Urinary bladder (tissue), 3 donors: ENCODE measurements at regions not wholly inside any gene's neighbourhood (a gene's known extent, or its start where the extent isn't known, plus 50 kb on each side); places are given as distances from the start of the nearest gene placed in this dataset.
A peak's percentile ranks its signal among the peaks of the same experiment; 100 is the strongest.

ENCODE experiments used
- DNase-seq: peaks from one replicate; pipeline ENCODE4 v3.0.0-alpha.2; 2015; ENCODE audit errors: extremely low spot score
- H3K27ac ChIP-seq: one replicate; pipeline ENCODE4 v1.5.1; 2013; ENCODE audit warnings: low read depth, mild to moderate bottlenecking, moderate library complexity
- H3K36me3 ChIP-seq: one replicate; pipeline ENCODE4 v1.6.1; 2013; ENCODE audit warnings: mild to moderate bottlenecking, moderate library complexity; ENCODE audit not compliant: insufficient read depth
- H3K4me1 ChIP-seq: one replicate; pipeline ENCODE4 v1.6.1; 2013; ENCODE audit warnings: mild to moderate bottlenecking, moderate library complexity; ENCODE audit not compliant: insufficient read depth
- H3K4me3 ChIP-seq: one replicate; pipeline ENCODE4 v1.5.1; 2013; ENCODE audit warnings: low read depth, low read length
- WGBS: extraction: QIAGEN DNeasy Blood & Tissue Kit; methylation state at CpG from one replicate; pipeline ENCODE4 v1.1.7; 2013; 5-methylcytosine and 5-hydroxymethylcytosine counted together
- donor health status: healthy with polysubstance abuse.
- donor health status: healthy.

DNA sequence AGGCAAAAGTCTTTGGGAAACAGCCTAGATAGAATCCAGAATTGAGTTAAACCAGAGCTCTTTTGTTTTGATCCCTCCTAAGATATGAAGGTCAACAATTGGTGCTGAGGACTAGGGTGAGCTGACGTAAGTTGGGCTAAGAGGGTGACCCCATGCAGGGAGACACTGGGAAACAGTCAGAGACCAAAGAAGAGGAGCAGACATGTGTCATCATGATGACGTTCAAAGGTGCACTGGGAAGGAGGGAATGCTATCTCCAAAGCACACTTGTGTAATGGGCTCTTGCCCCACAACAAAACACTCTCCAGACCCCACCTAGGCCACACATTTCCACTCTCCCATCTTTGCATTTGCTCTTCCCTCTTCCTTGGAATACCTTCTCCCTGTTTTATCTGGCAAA, 481.4 kb downstream of the COG6 start:
- 88% methylated on average over 2 of the region's 2 CpGs for WGBS
- DNase-seq: no peak
- no peaks in the 10 kb centered on the region for H3K36me3 ChIP-seq

DNA sequence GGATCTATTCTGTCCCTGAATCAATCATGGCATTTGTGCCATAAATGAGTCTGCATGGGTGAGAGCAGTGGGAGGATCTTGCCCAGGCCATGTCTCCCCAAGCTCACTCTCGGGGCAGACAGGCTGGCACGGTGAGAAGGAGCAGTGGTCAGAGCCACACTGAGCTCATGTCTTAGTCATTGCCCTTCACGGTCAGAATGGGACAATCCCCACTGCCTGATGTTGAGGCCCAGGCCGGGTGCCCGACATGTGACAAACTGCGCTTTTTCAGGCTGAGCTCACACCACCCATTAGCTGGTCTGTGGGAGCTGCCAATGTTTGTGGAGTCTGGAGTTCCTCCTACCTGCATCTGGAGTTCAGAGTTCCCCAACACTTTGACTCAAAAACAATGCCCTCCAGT, 481.9 kb downstream of the COG6 start:
- DNase-seq: no peak
- H3K36me3 ChIP-seq: no peaks in the 10 kb centered on the region
- H3K4me1 ChIP-seq: no peaks in the 10 kb centered on the region
- H3K4me3 ChIP-seq: no peak overlapping the region
- no peak overlapping the region for H3K27ac ChIP-seq
- 96% methylated on average over 6 of the region's 6 CpGs for WGBS

More for the DNA sequence above, 481.4 kb downstream of the COG6 start:
- no peaks in the 10 kb centered on the region for H3K4me1 ChIP-seq
- H3K4me3 ChIP-seq: no peak overlapping the region
- H3K27ac ChIP-seq: no peak overlapping the region

DNA sequence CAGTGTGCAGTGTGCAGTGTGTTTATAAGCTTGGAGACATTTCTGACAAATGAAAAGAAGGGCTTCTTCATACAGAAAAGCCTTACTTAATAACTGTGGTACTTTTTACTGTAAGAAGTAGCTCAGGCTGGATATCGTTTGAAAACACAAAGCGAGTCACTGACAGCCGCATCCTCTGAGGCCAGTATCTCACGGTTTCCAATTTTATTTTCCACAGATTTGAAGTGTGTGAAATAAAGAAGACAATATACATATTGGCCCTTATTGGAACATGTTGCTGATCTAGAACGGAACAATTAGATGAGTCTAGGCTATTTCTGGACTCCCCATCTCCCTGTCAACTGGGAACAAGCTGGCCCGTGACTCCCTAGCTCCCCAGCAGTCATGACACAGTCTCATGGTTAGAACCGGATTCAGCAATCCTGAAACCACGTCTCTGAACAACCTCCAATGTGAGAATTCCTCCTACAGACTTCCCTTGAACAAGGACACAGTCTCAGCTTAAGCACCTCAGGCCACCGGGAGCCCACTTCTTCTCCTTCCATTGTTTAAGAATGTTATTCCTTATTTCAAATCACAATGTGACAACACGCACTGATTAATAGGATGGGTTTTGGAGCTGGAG, 484.5 kb downstream of the COG6 start:
- DNase-seq: no peak
- no peaks in the 10 kb centered on the region for H3K36me3 ChIP-seq
- no peak overlapping the region for H3K27ac ChIP-seq
- H3K4me1 ChIP-seq: no peaks in the 10 kb centered on the region
- H3K4me3 ChIP-seq: no peak overlapping the region
- 68% methylated on average over 10 of the region's 10 CpGs for WGBS

DNA sequence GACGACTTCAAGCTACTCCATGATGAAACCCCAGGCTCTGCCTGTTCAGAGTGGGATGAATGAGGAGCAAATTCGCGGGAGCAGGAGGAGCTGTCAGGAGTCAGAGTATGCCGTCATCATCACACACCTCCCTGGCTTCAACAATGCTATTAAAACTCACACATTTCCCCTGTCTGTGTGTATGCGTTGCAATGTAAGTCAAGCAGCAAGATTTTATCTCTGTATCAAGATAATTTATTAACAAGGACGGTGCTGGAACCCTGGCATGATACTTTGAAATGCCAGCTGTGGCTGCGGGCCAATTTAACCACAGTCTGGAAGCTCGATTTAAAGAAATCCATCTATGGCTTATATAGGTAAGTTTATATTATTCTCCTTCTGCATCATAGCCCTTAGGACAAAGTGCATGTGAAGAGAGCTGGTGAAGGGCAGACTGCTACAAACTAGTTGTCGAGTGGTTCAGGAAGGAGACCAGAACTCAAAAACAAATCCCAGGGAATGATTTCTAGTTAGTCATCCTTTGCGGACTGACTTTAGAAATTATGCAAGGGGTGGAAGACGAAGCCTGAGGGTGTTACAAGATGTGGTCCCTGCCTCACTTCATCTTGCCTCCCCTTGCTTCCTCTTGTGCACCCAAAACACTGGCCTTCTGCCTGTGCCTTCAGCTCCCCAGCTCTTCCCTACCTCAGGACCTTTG, 486.5 kb downstream of the COG6 start:
- H3K4me1 ChIP-seq: no peaks in the 10 kb centered on the region
- no peaks in the 10 kb centered on the region for H3K36me3 ChIP-seq
- no peak overlapping the region for H3K4me3 ChIP-seq
- 58% methylated on average over 11 of the region's 11 CpGs for WGBS
- H3K27ac ChIP-seq: no peak overlapping the region
- DNase-seq: no peak

DNA sequence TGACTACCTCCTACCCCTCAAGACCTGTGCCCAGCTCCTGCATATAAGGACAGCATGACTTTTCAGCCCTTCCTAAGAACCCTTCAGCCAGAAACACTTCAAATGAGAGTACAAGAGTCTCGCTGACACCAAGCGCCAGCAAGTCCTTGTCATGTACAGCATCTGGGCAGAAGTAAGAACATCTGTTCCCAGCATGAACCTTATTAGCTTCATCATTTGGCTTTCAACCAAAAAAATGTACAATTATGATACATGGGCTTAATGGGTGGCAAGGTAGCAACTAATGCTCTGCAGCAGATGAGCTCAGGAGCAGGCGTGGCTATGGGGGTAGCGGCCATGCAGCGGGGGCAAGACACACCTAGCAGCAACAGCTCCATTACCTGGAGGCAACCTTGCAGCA, 487.6 kb downstream of the COG6 start:
- no peak for DNase-seq
- Histone ChIP-seq H3K27ac (no peak overlapping the region), H3K4me1 (no peaks in the 10 kb centered on the region), H3K36me3 (no peaks in the 10 kb centered on the region), H3K4me3 (no peak overlapping the region)
- 75% methylated on average over 5 of the region's 5 CpGs for WGBS

DNA sequence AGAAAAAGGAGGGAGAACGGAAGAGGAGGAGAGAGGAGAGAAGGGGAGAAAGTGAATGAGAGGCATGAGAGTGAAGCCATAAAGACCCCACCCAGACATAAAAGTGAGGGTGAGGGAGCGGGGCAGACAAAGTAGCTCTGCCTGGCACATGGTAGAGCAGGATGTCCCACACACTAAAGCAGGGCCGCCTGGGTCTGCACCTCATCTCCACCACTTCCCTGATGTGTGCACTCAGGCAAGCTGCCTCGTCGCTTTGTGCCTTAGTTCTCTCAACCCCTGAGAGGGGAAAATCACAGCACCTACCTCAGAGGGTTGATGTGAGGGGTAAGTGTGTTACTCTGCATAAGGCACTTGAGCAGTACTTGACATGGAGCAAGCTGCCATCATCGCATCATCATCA, 488.1 kb downstream of the COG6 start:
- no peaks in the 10 kb centered on the region for H3K36me3 ChIP-seq
- no peak for DNase-seq
- no peak overlapping the region for H3K4me3 ChIP-seq
- 94% methylated on average over 6 of the region's 6 CpGs for WGBS
- no peaks in the 10 kb centered on the region for H3K4me1 ChIP-seq
- no peak overlapping the region for H3K27ac ChIP-seq

DNA sequence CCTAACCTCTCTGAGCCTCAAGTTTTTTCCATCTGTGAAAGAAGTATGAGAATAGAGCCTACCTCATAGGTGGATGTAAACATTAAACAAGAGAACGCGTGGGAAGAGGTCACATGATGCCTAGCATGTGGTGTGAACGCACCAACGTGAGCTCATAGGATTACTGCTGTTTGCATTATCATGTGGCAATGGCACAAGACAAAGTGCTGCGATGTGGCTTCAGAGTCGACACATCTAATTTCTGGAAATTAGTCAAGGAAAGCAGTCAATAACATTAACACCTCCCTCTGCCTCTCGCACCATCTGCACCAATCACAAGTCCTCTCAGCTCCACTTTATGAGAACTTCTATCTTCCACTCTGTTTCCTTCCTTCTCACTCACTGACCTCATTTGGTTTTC, 489.7 kb downstream of the COG6 start:
- WGBS: 87% methylated on average over 7 of the region's 7 CpGs
- Histone ChIP-seq H3K36me3 (no peaks in the 10 kb centered on the region), H3K27ac (no peak overlapping the region), H3K4me3 (no peak overlapping the region), H3K4me1 (no peaks in the 10 kb centered on the region)
- no peak for DNase-seq

DNA sequence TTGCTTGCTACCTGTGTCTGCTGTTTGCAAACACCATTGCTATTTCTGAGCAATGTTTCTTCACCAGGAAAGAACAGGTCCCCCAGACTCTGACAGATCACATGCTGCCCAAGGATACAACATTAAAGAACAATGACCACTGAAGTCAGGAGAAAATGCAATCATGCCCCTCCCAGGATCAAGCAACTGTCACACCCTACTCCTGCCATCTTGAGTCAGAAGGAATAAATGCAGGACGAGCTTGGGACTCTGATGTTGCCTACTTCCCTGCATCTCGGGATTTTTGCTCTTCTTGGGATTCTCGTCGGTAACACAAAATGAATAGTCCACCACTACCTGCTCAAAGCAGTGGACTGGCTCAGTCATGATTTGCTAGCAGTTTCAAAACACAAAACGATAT, 490.6 kb downstream of the COG6 start:
- WGBS: 77% methylated on average over 5 of the region's 5 CpGs

DNA sequence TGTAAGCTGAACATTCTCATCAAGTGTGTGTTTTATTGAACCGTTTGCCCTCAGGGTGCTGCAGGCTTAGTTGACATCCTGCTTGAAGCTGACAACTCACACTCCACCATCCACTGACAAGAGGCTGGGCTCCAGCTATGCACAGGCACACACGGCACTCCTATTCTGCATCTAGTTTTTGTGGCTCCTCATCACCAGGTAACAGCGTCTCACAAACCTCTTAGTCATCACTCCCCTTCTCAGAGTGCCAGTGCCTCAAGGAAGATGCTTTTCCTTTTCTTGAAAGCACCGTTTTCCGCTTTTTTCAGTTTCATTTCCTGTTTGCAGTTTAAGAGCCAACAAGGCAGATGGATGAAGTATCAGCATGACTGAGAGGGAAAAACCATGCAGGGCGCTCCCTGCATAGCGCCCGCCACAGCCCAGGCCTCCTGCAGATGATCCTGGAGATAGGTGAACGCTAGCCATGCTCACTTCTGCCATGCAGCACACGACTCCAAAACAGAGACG, 491.2 kb downstream of the COG6 start:
- H3K27ac ChIP-seq: no peak overlapping the region
- no peaks in the 10 kb centered on the region for H3K36me3 ChIP-seq
- no peak for DNase-seq
- no peak overlapping the region for H3K4me3 ChIP-seq
- 66% methylated on average over 11 of the region's 11 CpGs for WGBS
- no peaks in the 10 kb centered on the region for H3K4me1 ChIP-seq

More for the DNA sequence above, 490.6 kb downstream of the COG6 start:
- no peaks in the 10 kb centered on the region for H3K36me3 ChIP-seq
- no peak for DNase-seq
- no peak overlapping the region for H3K4me3 ChIP-seq
- no peaks in the 10 kb centered on the region for H3K4me1 ChIP-seq
- H3K27ac ChIP-seq: no peak overlapping the region

DNA sequence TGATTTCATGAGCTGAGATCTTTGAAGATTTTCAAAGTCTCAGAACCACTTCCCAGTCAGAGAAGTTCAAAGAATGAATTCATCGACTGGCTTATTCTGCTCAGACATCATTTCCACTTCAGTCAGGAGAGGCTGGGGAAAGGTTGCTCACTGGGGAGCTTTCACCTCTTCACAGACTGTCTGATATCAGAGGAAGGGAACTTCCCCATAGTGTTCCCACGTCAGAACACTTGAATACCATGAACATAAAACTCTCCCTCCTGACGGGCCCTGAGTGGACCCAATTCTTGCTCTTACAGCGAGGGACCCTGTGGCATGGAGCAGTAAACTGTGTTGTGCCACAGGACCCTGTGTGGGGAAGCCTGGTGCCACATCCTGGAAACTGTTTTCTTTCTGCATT, 492.6 kb downstream of the COG6 start:
- DNase-seq: no peak
- Histone ChIP-seq H3K36me3 (no peaks in the 10 kb centered on the region), H3K4me1 (no peaks in the 10 kb centered on the region), H3K4me3 (no peak overlapping the region), H3K27ac (no peak overlapping the region)
- 92% methylated on average over 4 of the region's 4 CpGs for WGBS

DNA sequence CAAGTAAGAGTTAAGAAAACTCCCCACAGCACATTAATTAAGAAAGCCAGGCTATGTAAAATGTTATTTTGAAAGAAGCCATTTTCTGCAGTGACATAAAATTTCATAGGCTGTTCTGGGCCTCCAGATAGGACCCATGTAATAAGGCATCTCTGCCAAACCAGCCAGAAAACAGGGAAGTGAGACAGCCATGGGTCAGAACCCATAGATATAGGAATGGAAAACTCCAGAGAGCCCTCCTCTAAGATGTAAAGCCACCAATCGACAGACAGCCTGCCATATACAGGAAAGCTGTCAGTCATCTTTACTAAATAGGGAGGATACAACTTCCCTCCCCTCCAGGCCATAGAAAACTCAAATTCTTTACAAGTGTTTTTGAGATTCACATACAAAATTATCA, 493.3 kb downstream of the COG6 start:
- Histone ChIP-seq H3K27ac (no peak overlapping the region), H3K4me3 (no peak overlapping the region)
- WGBS: 98% methylated on average over 1 of the region's 1 CpG

DNA sequence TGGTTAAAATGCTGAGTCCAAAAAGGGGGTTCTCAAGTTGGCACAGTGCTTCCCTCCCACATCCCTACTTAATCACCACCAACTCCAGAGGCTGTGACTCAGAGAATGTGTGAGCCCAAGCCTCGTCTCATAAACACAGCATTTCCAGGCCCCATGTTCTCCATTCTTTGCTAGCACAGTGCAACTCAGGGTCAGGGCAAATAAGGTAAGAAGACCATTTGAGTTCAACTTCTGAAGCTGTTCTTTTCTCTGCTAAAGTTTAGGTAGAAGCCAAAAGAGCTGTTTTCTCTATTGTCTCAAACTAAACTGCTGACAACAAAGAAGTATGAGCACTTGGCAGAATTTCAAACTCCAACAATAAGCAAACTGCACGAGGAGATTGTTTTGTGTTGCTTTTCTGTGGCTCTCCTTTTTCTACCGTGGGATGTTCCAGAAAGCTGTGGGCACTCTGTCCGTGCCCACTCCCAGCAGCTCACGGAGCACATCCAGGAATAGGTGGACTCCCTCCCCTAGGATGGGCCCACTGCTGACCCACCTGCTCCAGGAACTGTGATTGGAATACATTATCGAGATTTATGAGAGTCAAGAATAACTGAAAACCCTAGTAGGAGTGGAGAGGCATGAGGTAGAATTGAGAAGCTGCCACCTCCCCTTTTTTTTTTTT, 494.3 kb downstream of the COG6 start:
- Histone ChIP-seq H3K36me3 (no peaks in the 10 kb centered on the region), H3K27ac (no peak overlapping the region), H3K4me3 (no peak overlapping the region), H3K4me1 (no peaks in the 10 kb centered on the region)
- peak; percentile 31 for DNase-seq
- WGBS: 30% methylated on average over 6 of the region's 6 CpGs

More for the DNA sequence above, 493.3 kb downstream of the COG6 start:
- H3K36me3 ChIP-seq: no peaks in the 10 kb centered on the region
- H3K4me1 ChIP-seq: no peaks in the 10 kb centered on the region
- no peak for DNase-seq

DNA sequence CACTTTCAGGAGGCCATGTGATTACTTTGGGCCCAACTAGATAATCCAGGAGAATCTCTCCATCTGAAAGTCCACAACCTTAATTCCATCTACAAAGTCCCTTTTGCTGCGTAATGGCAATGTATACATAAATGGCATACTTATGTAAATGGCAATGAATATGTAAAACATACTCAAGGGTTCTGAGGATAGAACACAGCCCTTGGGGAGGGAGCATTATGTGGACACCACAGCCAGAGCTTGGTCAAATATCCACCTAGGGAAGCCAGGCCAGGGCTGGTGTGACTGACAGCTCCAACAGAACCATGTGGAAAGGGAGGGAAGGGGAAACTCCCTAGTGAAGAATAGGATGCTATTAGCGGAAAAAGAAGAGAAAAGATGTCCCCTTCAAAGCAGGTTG, 496.2 kb downstream of the COG6 start:
- WGBS: 96% methylated on average over 2 of the region's 2 CpGs
- no peak overlapping the region for H3K4me3 ChIP-seq
- no peak overlapping the region for H3K27ac ChIP-seq
- no peak for DNase-seq
- no peaks in the 10 kb centered on the region for H3K4me1 ChIP-seq
- H3K36me3 ChIP-seq: no peaks in the 10 kb centered on the region

DNA sequence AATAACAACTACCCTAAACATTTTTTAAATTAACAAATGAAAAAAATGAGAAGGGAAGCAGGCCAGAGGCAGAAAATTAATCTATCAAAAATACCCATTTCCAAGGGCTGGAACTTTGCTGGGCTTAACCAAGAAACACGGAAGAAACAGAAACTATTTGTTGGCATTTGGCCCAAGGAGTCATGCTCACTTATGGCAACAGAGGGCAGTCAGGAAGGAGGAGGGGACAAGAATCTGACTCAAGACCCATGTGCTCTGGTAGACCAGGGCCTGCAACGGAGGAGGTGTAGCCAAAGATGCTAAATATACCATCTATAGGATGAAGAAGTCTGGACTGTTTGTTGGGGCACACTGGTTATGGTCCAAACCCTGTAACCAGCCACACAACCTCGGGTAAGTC, 496.7 kb downstream of the COG6 start:
- Histone ChIP-seq H3K4me1 (no peaks in the 10 kb centered on the region), H3K27ac (no peak overlapping the region), H3K4me3 (no peak overlapping the region), H3K36me3 (no peaks in the 10 kb centered on the region)
- WGBS: 71% methylated on average over 3 of the region's 3 CpGs
- no peak for DNase-seq
